ENCODE measurements at regions not wholly inside any gene's neighbourhood (a gene's known extent, or its start where the extent isn't known, plus 50 kb on each side); places are given as distances from the start of the nearest gene placed in this dataset.

DNA sequence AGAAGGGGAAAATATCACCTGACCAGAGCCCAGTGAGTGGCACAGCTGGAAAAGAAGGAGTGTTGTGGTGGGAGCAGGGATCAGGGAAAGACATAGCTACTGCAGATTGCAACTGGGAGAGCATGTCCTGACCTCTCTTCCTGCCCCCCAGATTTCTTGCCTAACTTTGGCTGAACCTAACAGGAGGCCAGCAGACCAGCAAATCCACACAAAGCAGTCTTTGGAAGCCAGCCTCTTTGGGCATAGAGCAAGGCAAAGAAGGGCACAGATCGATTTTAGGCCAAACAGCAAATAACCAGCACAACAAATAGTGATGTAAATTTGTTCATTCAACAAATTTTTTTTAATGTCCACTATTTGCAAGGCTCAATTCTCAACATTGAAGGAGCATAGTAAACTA lies 433.2 kb upstream of the GHITM start:
- no peaks in the 10 kb centered on the region for H3K4me1 ChIP-seq (ENCODE audit: low read length)

DNA sequence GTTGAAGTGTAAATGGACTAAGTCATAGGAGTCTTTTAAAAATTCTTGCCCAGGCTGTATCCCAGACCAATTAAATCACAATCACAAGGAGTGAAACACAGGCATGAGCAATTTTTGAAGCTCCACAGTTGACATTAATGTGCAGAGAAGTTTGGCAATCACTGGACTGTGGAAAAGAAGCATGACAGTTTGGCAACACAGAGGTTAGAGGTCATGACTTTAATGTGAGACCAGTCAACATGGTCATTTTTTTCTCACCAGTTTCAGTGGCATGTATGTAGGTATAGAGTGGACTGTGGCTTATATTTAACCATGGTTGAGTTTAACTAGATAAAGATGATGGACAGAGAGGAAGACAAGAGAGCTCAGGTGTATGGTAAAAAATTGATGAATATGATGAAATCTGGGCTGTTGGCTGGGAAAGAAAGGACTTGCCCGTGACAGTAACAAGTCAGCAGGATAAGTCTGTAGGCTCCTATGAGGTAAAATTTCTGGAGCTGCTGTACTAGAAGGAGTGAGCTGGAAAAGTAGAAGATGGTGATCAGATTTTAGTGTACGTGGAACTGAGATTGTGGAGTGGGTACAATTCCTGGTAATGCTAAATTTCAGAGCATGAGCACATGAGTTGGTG lies 432.2 kb upstream of the GHITM start:
- Histone ChIP-seq H3K27me3 (ENCODE audit: low read depth, low read length) (no peaks in the 10 kb centered on the region), H3K9me3 (ENCODE audit: insufficient read depth, low read length) (no peaks in the 10 kb centered on the region), H3K4me2 (ENCODE audit: low read length) (no peak overlapping the region)

More for the DNA sequence above, 433.2 kb upstream of the GHITM start:
- Histone ChIP-seq H3K9me3 (ENCODE audit: insufficient read depth, low read length) (no peaks in the 10 kb centered on the region), H3K27me3 (ENCODE audit: low read depth, low read length) (no peaks in the 10 kb centered on the region), H3K27ac (ENCODE audit: low read length) (no peak overlapping the region), H3K79me2 (ENCODE audit: low read length) (no peaks in the 10 kb centered on the region), H3K9ac (ENCODE audit: low read length) (no peak overlapping the region), H3K4me2 (ENCODE audit: low read length) (no peak overlapping the region), H3K36me3 (replicated peaks; ENCODE audit: low read depth, low read length) (no peaks in the 10 kb centered on the region), H3K4me3 (ENCODE audit: low read length) (no peak overlapping the region), H4K20me1 (ENCODE audit: insufficient read depth, low read length) (no peaks in the 10 kb centered on the region), H2AFZ (ENCODE audit: low read depth, low read length) (no peak overlapping the region)
- TF ChIP-seq, protein P1, sequence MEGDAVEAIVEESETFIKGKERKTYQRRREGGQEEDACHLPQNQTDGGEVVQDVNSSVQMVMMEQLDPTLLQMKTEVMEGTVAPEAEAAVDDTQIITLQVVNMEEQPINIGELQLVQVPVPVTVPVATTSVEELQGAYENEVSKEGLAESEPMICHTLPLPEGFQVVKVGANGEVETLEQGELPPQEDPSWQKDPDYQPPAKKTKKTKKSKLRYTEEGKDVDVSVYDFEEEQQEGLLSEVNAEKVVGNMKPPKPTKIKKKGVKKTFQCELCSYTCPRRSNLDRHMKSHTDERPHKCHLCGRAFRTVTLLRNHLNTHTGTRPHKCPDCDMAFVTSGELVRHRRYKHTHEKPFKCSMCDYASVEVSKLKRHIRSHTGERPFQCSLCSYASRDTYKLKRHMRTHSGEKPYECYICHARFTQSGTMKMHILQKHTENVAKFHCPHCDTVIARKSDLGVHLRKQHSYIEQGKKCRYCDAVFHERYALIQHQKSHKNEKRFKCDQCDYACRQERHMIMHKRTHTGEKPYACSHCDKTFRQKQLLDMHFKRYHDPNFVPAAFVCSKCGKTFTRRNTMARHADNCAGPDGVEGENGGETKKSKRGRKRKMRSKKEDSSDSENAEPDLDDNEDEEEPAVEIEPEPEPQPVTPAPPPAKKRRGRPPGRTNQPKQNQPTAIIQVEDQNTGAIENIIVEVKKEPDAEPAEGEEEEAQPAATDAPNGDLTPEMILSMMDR (IDR thresholded peaks at IDR 0.05; ENCODE audit: low read depth, low read length): no peak
- no peak for TF ChIP-seq EZH2phosphoT487 (IDR thresholded peaks at IDR 0.05; ENCODE audit: low read depth)

DNA sequence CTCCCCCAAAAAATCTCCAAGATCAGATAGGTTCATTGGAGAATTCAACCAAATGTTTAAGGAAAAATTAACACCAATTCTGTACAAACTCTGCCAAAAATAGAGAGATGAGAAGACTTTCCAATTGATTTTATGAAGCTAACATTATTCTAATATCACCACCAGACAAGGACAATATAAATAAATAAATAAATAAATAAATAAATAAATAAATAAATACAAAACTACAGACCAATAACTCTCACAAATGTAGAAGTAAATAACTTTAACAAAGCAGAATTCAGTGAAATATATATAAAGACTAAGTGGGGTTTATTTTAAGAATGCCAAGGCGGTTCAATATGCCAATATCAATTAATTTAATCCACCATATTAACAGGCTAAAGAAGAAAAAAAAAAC lies 425.9 kb upstream of the GHITM start:
- no peaks in the 10 kb centered on the region for H4K20me1 ChIP-seq (ENCODE audit: insufficient read depth, low read length)
- no peaks in the 10 kb centered on the region for H3K79me2 ChIP-seq (ENCODE audit: low read length)
- H3K27me3 ChIP-seq (ENCODE audit: low read depth, low read length): no peaks in the 10 kb centered on the region
- no peak overlapping the region for H2AFZ ChIP-seq (ENCODE audit: low read depth, low read length)
- no peak overlapping the region for H3K9ac ChIP-seq (ENCODE audit: low read length)
- H3K4me3 ChIP-seq (ENCODE audit: low read length): no peak overlapping the region
- no peak overlapping the region for H3K27ac ChIP-seq (ENCODE audit: low read length)
- no peak overlapping the region for H3K4me2 ChIP-seq (ENCODE audit: low read length)
- no peaks in the 10 kb centered on the region for H3K9me3 ChIP-seq (ENCODE audit: insufficient read depth, low read length)
- no peak for TF ChIP-seq EZH2phosphoT487 (IDR thresholded peaks at IDR 0.05; ENCODE audit: low read depth)
- TF ChIP-seq, protein P1 (IDR thresholded peaks at IDR 0.05; ENCODE audit: low read depth, low read length): no peak
- no peaks in the 10 kb centered on the region for H3K4me1 ChIP-seq (ENCODE audit: low read length)
- H3K36me3 ChIP-seq (replicated peaks; ENCODE audit: low read depth, low read length): no peaks in the 10 kb centered on the region

More for the DNA sequence above, 432.2 kb upstream of the GHITM start:
- H3K4me1 ChIP-seq (ENCODE audit: low read length): no peaks in the 10 kb centered on the region
- no peak overlapping the region for H3K9ac ChIP-seq (ENCODE audit: low read length)
- no peak overlapping the region for H2AFZ ChIP-seq (ENCODE audit: low read depth, low read length)
- no peaks in the 10 kb centered on the region for H3K79me2 ChIP-seq (ENCODE audit: low read length)
- H3K4me3 ChIP-seq (ENCODE audit: low read length): no peak overlapping the region
- TF ChIP-seq, protein P1 (IDR thresholded peaks at IDR 0.05; ENCODE audit: low read depth, low read length): no peak
- no peak for TF ChIP-seq EZH2phosphoT487 (IDR thresholded peaks at IDR 0.05; ENCODE audit: low read depth)
- H4K20me1 ChIP-seq (ENCODE audit: insufficient read depth, low read length): no peaks in the 10 kb centered on the region
- no peak overlapping the region for H3K27ac ChIP-seq (ENCODE audit: low read length)
- H3K36me3 ChIP-seq (replicated peaks; ENCODE audit: low read depth, low read length): no peaks in the 10 kb centered on the region

DNA sequence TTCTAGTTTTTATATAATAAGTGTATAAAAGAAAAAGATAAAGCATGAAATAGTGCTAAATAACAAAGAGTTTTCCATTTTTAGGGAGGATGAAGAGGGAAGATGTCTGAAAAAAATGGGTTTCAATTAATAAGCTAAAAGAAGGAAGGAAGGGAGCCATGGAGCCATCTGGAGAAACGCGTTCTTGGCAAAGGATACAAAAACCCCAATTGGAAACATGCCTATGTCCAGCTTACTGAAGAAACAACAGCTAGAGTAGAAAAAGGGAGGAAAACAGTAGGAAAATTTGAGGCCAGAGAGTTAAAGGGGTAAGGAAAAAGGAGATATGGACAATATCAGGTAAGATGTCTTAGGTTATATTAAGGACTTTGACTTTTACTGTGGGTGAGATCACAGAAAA lies 416.2 kb upstream of the GHITM start:
- H4K20me1 ChIP-seq (ENCODE audit: insufficient read depth, low read length): no peaks in the 10 kb centered on the region
- H2AFZ ChIP-seq (ENCODE audit: low read depth, low read length): no peak overlapping the region
- no peaks in the 10 kb centered on the region for H3K9me3 ChIP-seq (ENCODE audit: insufficient read depth, low read length)
- peaks cover 10% of the 10 kb centered on the region for H3K4me1 ChIP-seq (ENCODE audit: low read length)
- no peak for TF ChIP-seq EZH2phosphoT487 (IDR thresholded peaks at IDR 0.05; ENCODE audit: low read depth)
- H3K27ac ChIP-seq (ENCODE audit: low read length): no peak overlapping the region
- H3K9ac ChIP-seq (ENCODE audit: low read length): no peak overlapping the region
- no peaks in the 10 kb centered on the region for H3K79me2 ChIP-seq (ENCODE audit: low read length)
- H3K27me3 ChIP-seq (ENCODE audit: low read depth, low read length): no peaks in the 10 kb centered on the region
- H3K4me2 ChIP-seq (ENCODE audit: low read length): no peak overlapping the region
- no peaks in the 10 kb centered on the region for H3K36me3 ChIP-seq (replicated peaks; ENCODE audit: low read depth, low read length)
- H3K4me3 ChIP-seq (ENCODE audit: low read length): no peak overlapping the region
